ENCODE measurements at regions not wholly inside any gene's neighbourhood (a gene's known extent, or its start where the extent isn't known, plus 50 kb on each side); places are given as distances from the start of the nearest gene placed in this dataset.

DNA sequence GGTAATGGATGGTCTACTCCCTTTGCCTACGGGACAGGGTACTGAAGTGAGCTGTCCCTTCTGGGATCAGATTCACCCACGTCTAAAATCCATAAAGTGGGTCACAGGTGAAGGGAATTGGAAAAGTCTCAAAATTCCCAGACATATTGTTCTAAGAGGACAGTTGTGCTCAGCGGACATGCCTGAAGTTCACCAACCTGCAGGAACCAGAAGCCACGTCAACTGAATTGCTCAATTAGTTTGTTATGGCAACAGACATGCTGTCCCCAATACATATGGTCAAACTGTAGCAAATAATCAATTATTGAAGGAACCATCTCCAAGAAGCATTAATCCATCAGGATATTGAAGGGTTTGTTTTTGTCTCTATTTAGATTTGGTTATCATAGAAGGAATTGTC, 190.2 kb downstream of the FRK start:
- TF ChIP-seq POLR2AphosphoS5 (IDR thresholded peaks at IDR 0.05) (no peak), CTCF (IDR thresholded peaks at IDR 0.05 in 8 of 11, conservative IDR thresholded peaks at IDR 0.05 in 3 of 11) (no peak), POLR2A (IDR thresholded peaks at IDR 0.05) (no peak)
